Vagina (tissue), 2 donors: ENCODE measurements at regions not wholly inside any gene's neighbourhood (a gene's known extent, or its start where the extent isn't known, plus 50 kb on each side); places are given as distances from the start of the nearest gene placed in this dataset.
"Not testable (repeated sequence)": the region's sequence is repeated elsewhere in the genome, so short reads cannot be mapped to it uniquely, and the experiment has no call there.

Experiments
- CTCF ChIP-seq, 3 experiments: fragments of 450-650 bp in 2 of 3; fragments of 200-600 bp in 1 of 3; sonication (generic) in 1 of 3; IDR thresholded peaks; one replicate each; pipeline ENCODE4 v1.5.1; 2017 to 2019; ENCODE audit warnings: antibody characterized with exemption in 3 of 3, mild to moderate bottlenecking in 2 of 3, moderate library complexity in 2 of 3
- POLR2A ChIP-seq, 2 donors: fragments of 450-650 bp; IDR thresholded peaks; one replicate each; pipeline ENCODE4 v1.6.1; 2017; ENCODE audit warnings: antibody characterized with exemption in 2 of 2, mild to moderate bottlenecking in 2 of 2, moderate library complexity in 2 of 2
- POLR2AphosphoS5 ChIP-seq, 2 donors: sonication (generic); formaldehyde crosslinking; IDR thresholded peaks; one replicate each; pipeline ENCODE4 v1.9.0; 2017; ENCODE audit warnings: antibody characterized with exemption in 2 of 2, mild to moderate bottlenecking in 2 of 2, low read depth in 1 of 2; ENCODE audit not compliant: insufficient read depth in 1 of 2

GRCh38 chr12:9402432-9403040, 194.3 kb upstream of the PZP start:
- TF ChIP-seq CTCF (IDR thresholded peaks at IDR 0.05); POLR2A (IDR thresholded peaks at IDR 0.05); POLR2AphosphoS5 (IDR thresholded peaks at IDR 0.05; ENCODE audit: insufficient read depth in 1 of 2, low read depth in 1 of 2): not testable (repeated sequence)
